ENCODE measurements at regions not wholly inside any gene's neighbourhood (a gene's known extent, or its start where the extent isn't known, plus 50 kb on each side); places are given as distances from the start of the nearest gene placed in this dataset.

DNA sequence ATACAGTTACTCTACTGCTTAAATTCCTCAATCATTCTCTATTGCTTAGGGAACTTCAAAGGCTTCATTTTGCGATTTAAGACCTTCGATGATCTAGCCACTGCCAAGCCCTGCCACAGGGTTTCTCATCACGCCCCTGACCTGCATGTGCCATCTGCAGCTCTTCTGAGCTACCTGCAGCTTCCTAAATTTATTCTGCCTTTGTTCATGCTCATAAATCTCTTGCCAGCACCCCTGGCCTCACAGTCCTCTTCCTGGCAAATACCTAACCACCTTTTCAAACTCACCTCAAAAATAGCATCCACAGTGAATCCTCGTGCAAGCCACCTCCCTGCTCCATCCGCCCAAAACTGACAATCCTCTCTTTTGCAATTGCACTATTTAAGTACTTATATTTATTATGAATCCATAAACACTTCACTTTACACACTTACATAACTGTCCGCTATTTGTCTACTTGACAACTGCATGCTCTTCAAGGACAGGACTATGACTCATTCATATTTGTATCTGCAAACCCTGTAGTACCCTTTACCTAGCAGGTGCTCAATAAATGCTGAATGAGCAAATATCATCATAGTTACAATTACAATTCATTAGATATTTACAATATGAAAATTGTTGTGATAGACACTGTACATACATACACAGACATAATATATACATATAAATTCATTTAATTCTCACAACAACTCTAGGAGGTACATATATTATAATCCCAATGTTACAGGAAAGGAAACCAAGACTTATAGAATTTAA is 280.0 kb upstream of the RASGEF1B start:
- TF ChIP-seq POLR2AphosphoS5 (IDR thresholded peaks at IDR 0.05), result no peak
- TF ChIP-seq POLR2A (IDR thresholded peaks at IDR 0.05; ENCODE audit: low read depth), result no peak
- TF ChIP-seq, protein P1, sequence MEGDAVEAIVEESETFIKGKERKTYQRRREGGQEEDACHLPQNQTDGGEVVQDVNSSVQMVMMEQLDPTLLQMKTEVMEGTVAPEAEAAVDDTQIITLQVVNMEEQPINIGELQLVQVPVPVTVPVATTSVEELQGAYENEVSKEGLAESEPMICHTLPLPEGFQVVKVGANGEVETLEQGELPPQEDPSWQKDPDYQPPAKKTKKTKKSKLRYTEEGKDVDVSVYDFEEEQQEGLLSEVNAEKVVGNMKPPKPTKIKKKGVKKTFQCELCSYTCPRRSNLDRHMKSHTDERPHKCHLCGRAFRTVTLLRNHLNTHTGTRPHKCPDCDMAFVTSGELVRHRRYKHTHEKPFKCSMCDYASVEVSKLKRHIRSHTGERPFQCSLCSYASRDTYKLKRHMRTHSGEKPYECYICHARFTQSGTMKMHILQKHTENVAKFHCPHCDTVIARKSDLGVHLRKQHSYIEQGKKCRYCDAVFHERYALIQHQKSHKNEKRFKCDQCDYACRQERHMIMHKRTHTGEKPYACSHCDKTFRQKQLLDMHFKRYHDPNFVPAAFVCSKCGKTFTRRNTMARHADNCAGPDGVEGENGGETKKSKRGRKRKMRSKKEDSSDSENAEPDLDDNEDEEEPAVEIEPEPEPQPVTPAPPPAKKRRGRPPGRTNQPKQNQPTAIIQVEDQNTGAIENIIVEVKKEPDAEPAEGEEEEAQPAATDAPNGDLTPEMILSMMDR (IDR thresholded peaks at IDR 0.05), result no peak
- TF ChIP-seq EP300 (IDR thresholded peaks at IDR 0.05), result no peak
